HG03095 (cell line): ENCODE measurements at regions not wholly inside any gene's neighbourhood (a gene's known extent, or its start where the extent isn't known, plus 50 kb on each side); places are given as distances from the start of the nearest gene placed in this dataset.

Experiments
- ATAC-seq: cut with Tn5 transposase; IDR thresholded peaks from one replicate; pipeline ENCODE4 v1.9.1; 2021; ENCODE audit warnings: moderate library complexity; ENCODE audit not compliant: unreplicated experiment

DNA sequence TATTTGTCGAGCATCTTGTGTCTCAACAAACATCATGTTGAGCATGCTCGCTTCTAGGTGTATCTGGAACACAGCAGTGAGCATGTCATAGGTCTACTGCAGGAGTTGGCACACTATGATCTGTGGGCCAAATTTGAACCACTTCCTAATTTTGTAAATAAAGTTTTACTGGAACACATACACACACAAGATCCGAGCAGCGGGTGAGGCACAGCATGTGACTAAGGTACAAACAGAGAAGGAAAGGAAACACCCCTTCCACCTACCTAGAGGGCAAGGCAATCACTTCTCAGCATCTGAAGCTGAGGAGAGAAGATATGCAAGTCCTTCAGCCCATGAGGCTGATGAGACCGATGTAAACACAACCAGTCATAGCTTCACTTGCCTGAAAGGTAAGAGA, 200.4 kb downstream of the MED10 start:
- no peak for ATAC-seq

- ATAC-seq: no peak
Measured at GRCh38 chr5:6176102-6176693, 202.1 kb downstream of the MED10 start.

DNA sequence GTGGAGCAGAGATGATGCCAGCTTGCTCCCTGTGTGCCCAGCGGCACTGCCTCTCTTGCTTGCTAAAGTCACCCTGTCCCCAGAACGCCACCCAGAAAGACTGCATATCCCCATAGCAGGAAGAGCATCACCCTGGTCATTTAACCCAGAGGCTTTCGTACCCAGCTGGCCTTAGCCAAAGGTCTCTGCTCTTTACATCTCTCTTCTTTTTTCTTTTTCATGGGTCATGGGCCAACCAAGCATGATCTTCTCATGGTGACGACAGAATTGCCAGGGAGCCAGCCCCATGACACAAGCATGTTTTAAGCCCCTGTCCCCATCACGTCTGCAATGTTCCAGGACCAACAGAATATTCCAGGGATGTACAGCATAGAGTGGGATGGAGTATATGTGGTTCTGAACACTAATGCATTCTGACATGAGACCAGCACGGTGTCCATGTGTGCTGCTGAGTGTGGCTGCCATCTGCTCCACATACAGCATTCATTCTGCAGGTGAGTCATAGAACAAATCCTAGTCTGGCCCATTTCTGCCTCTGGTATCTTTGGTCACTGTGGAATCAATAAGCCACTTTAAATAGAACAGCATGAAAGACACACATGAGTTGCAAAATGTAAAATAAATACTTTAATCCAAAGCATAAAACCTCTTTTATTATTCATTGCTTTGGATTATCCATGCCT, 203.0 kb downstream of the MED10 start:
- no peak for ATAC-seq

- ATAC-seq: no peak
Measured at GRCh38 chr5:6169660-6170059, 208.7 kb downstream of the MED10 start.

GRCh38 chr5:6166698-6167394, 211.5 kb downstream of the MED10 start:
- no peak for ATAC-seq

DNA sequence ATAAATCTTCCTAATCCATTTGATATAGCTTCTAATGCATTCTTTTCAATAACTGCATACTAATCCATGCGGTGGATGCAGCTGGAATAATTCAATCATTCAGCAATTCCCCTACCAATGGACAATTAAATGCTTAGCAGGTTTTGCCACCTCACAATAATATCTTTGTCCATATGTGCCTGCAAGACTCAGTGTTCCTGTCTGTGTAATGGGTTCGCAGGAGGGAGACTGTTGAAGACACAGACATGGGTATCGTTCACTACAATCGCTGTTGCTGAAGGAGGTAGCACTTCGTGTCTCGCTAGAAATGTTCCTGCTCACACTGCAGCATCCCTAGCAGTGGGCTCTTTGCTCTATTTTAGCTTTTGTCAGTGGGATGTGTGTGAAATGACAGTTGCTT, 214.4 kb downstream of the MED10 start:
- ATAC-seq: no peak

GRCh38 chr5:6162175-6162574, 216.2 kb downstream of the MED10 start:
- no peak for ATAC-seq

GRCh38 chr5:6161257-6161656, 217.1 kb downstream of the MED10 start:
- no peak for ATAC-seq

DNA sequence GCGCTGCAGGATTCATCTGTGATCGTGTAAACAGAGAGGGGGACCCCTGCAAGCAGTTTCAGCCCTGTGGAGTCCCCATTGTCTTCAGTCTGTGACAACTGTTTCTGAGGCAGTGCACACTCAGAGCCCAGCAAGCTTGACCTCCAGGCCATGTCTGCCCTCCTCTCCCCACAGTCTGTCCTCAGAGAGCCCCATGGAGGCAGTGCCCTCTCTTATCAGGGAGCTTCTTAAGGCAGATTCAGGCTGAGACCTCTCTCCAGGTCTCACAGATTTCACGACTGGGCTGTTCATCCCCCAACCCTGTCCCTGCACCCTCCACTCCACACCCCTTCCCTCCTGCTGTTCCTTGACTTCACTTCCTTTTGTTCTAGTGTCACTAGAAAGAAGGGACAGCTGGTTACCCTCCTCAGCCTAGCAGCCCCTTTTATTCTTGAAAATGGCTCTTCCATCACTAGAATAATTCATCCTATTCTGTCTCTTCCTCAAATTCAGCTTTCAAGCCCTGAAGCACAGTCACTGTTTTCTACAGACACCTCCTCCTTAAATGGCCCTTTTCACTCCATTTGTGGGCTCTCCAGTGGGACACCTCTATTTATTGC, 218.4 kb downstream of the MED10 start:
- ATAC-seq: no peak

DNA sequence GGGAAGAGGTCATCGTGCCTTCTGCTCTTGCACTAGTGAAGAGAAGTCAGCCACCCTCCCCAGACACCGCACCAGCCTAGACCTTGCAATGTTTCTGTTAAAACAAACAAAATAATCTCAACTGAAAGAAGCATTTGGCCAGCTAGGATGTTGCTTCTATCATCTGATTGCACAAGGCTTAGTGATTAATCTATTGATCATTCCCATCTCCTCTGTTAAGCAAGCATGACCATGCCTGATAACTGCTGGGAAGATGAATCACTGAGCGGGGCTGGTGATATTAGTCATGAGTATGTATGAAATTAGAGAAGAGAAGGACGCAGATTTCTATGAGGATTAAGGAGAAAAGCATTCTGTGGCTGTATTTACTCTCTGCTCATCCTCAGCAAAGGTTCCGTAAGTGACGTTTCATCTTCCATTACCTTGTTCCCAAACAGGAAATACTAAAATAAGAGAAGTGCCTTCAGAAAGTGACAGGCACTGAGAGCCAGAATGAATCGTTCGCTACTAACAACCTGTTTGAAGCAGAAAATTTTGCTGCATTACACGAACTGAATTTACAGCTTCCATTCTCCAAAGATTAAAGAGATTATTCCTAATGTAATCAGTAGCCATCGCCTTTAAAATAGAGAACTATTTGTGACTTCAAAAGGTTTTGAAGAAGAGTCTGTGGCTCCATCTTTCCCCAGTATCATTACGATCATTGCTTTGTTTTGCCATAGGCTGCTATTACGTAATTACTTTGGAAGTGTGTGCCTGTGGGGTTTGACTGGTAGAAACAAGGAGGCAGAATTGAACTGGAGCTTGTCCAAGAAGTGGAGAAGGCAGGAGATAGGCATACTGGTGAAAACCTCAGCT, 219.1 kb downstream of the MED10 start:
- no peak for ATAC-seq

DNA sequence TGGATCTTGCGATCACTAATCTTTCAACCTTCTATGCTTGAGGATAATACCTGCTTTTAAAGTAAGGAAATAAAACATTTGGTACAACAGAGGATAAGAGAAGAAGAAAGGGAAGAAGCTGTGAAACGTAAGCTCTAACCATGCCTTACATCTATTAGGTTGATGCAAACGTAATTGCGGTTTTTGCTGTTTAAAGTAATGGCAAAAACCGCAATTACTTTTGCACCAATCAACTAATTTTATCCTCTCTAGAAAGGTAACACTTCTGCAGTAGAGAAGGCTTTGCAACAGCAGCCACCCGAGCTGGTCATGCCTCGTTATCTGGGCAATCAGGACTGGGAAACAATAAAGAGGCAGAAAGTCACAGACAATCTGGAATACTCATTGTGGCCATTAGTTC, 224.1 kb downstream of the MED10 start:
- no peak for ATAC-seq

DNA sequence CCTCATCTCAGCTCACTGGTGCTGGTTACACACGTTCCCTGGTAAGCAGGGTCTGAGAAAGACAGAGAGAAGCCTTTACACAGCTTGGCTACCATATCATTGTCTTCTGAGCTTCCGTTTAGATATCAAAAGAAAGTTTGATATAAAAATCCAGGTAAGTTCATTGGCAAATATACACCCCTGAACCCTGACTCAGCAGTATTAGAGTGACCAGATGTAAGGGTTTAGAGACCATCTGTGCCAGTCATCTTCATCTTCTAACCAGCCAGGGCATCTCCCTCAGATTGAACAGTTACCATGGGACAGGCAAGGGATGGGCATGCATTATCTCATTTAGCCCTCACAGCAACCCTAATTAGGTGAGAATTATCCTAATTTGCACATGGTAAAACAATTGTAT, 232.1 kb downstream of the MED10 start:
- no peak for ATAC-seq

DNA sequence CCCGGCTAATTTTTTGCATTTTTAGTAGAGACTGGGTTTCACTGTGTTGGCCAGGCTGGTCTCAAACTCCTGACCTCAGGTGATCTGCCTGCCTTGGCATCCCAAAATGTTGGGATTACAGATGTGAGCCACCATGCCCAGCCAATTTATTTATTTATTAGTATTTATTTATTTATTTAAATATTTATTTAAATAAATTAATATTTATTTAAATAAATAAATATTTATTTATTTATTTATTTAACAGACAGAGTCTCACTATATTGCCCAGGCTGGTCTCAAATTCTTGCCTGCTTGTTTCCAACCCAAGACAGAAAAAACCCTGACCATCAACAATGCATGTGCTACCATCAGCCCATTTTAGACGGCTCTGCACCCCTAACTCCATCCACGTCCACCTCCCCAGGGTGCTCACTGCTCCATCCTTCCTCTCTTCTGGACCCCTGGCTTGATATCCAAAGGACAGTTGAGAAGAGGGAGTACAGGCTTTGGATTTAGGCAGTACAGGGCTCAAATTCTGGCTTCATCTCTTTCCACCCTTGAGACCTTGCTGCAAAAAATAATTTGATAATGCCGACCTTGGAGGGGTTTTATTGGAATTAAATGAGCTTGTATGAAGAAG, 232.6 kb downstream of the MED10 start:
- ATAC-seq: no peak

DNA sequence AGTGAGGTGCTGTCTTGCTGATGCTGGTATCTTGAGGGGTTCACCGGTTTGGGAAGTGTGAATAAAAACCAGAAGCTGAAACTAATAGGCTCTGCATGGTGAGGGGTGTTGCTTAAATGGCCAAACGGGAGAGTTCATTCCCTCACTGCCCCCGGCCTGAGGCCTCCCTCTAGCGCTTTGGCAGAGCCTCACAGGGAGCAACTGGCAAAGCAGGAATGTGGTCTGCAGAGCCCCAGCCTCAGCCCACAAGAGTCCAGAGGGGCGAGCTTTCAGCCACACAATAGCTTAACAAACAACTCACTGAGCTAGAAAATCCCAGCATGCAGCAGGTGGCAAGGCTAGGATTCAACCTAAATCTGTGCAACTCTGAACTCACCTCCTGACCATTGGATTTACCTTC, 234.8 kb downstream of the MED10 start:
- no peak for ATAC-seq

- no peak for ATAC-seq
Measured at GRCh38 chr5:6142353-6142752, 236.0 kb downstream of the MED10 start.

DNA sequence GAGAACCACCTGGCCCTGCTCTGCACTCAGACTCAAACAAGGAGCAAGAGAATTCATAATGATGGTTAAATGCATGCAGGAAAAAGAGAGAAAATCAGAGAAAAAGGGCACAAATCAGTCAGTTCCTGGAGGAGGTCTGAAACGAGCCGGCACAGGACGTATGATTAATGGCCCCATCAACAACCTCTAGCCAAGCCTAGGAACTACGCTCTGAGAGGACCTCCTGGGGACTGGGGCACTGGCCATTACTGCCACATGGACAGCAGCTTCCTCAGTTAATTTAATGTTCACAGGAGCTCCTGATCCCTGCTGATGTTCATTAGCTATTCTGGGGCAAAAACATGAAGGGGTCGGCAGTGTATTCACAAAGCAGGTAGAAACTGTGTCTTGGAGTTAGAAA, 238.1 kb downstream of the MED10 start:
- ATAC-seq: no peak

DNA sequence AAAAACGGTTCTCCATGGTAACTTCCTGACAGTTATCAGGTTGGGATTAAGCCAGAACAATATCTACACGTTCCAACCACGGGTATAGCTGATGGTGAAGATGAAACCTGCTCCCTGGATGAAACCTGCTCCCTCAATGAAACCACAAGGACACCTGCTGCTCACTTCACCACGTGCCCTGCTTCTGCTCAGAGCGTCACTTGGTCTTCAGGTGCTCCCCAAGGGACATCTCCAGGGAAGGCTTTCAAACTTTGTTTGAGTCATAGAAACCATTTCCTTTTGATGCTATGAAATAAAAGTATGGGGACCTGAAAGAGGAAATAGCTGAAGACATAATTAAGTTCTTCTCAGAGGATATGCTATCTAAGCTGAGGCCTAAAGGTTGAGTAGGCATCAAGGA, 242.4 kb downstream of the MED10 start:
- no peak for ATAC-seq

- no peak for ATAC-seq
Measured at GRCh38 chr5:6134281-6134680, 244.1 kb downstream of the MED10 start.

DNA sequence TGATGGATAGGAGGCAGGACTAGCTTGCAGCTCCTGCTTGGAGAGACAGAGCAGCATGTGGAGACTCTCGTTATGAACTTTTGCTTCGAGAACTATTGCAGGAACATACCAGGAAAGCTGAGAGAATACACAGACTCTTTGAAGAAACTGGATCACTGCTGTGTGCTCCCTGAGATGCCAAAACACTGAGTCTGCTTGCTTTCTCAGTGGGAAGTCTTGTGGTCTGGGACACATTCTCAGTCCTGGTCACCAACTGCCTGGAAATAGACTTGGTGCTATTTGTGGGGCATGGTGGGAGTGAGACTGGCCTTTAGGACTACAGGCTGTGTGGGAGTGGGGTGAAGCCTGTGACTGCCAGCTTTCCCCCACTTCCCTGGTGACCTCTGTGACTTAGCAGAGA, 252.6 kb downstream of the MED10 start:
- ATAC-seq: no peak

DNA sequence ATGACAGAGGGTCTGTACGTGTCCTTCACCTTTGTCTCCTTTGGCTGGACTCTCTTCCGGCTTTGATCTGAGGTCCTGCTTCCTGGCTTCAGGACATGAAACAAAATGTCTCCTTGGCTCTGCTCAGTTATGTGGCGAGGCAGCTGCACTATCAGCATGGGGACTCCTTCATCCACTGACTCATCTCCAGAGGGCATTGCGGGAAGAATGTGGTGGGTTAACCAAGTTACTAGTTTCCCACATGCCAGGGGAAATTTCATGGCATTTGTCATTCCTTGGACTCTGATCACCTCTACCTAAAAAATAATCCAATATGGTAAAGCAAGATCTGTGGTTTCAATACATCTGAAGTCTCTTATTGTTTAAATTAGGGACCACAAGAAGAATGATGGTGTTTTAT, 259.7 kb downstream of the MED10 start:
- ATAC-seq: no peak

DNA sequence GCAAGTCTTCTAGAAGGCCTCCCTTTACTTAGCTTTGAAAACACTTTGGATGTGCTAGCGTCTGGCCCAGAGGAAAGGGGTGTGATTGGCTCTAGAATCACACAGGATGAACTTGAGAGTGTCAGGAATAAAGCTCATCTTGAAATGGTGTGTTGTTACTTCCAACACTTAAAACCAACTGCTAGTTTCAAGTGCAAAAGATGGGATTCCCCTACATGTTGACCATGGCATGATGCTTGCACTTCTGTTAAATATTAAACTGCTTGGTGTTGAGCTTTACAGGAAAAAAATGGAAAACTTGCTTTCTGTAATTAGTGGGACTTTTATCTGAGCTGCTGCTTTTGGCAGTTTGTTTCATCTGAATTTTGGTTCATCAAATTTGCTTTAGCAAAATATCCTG, 261.1 kb downstream of the MED10 start:
- ATAC-seq: no peak
